ENCODE measurements at regions not wholly inside any gene's neighbourhood (a gene's known extent, or its start where the extent isn't known, plus 50 kb on each side); places are given as distances from the start of the nearest gene placed in this dataset.
A peak's percentile ranks its signal among the peaks of the same experiment; 100 is the strongest.

GRCh38 chr2:236856848-236857235 lies 228.8 kb upstream of the COPS8 start:
- H2BK15ac ChIP-seq (replicated peaks; ENCODE audit: low read depth), result no peak overlapping the region
- no peak overlapping the region for H4K5ac ChIP-seq (ENCODE audit: low read length)
- H2BK5ac ChIP-seq (ENCODE audit: low read length), result no peak overlapping the region
- H3K4me1 ChIP-seq (ENCODE audit: control insufficient read depth, low read depth, low read length), result peaks cover 18% of the 10 kb centered on the region
- peak overlapping the region; percentile 36 for H3K18ac ChIP-seq (ENCODE audit: low read length)
- no peaks in the 10 kb centered on the region for H3K79me2 ChIP-seq (ENCODE audit: control insufficient read depth, insufficient read depth, low read length)
- peak overlapping the region; percentile 77 for H3K56ac ChIP-seq (ENCODE audit: low read length)
- no peaks in the 10 kb centered on the region for H3K36me3 ChIP-seq (ENCODE audit: control insufficient read depth, insufficient read depth, low read length)
- no peaks in the 10 kb centered on the region for H3K79me1 ChIP-seq (ENCODE audit: low read length)
- H2BK120ac ChIP-seq (ENCODE audit: low read depth, low read length), result peak overlapping the region; percentile 29
- no peak overlapping the region for H2AK5ac ChIP-seq (ENCODE audit: low read length)
- no peak overlapping the region for H3K4me2 ChIP-seq (ENCODE audit: low read length)
- no peak overlapping the region for H3K4ac ChIP-seq (ENCODE audit: low read depth, low read length)
- H4K8ac ChIP-seq (ENCODE audit: low read depth, low read length), result no peak overlapping the region
- whole genome bisulfite sequencing (ENCODE audit: extremely low coverage, insufficient coverage, low lambda C conversion rate), result no CpG with 5 or more reads among the region's 3 CpGs
- DNase-seq, result no peak
- no peak overlapping the region for H3K27ac ChIP-seq (ENCODE audit: low read depth, low read length)
- no peak overlapping the region for H3K23ac ChIP-seq (ENCODE audit: low read length)
- no peaks in the 10 kb centered on the region for H3K27me3 ChIP-seq (ENCODE audit: insufficient read depth, low read length, poor library complexity)
- H3K9ac ChIP-seq (ENCODE audit: low read length), result peak overlapping the region; percentile 25
- no peak overlapping the region for H3K4me3 ChIP-seq (ENCODE audit: low read length)

- H3K9ac ChIP-seq (ENCODE audit: low read length), result peak overlapping the region; percentile 14
- H3K4ac ChIP-seq (ENCODE audit: low read depth, low read length), result peak overlapping the region; percentile 46
- peaks cover 19% of the 10 kb centered on the region for H3K4me1 ChIP-seq (ENCODE audit: control insufficient read depth, low read depth, low read length)
- H3K23ac ChIP-seq (ENCODE audit: low read length), result no peak overlapping the region
- no peak overlapping the region for H3K4me2 ChIP-seq (ENCODE audit: low read length)
- peak; percentile 79 for DNase-seq
- peak overlapping the region; percentile 36 for H3K27ac ChIP-seq (ENCODE audit: low read depth, low read length)
- peak overlapping the region; percentile 75 for H3K56ac ChIP-seq (ENCODE audit: low read length)
- H3K79me1 ChIP-seq (ENCODE audit: low read length), result no peaks in the 10 kb centered on the region
- no CpG with 5 or more reads among the region's 10 CpGs for WGBS (ENCODE audit: extremely low coverage, insufficient coverage, low lambda C conversion rate)
- H3K36me3 ChIP-seq (ENCODE audit: control insufficient read depth, insufficient read depth, low read length), result no peaks in the 10 kb centered on the region
- no peak overlapping the region for H4K8ac ChIP-seq (ENCODE audit: low read depth, low read length)
- H2BK120ac ChIP-seq (ENCODE audit: low read depth, low read length), result peak overlapping the region; percentile 29
- no peaks in the 10 kb centered on the region for H3K27me3 ChIP-seq (ENCODE audit: insufficient read depth, low read length, poor library complexity)
- no peak overlapping the region for H3K4me3 ChIP-seq (ENCODE audit: low read length)
- H2BK5ac ChIP-seq (ENCODE audit: low read length), result peak overlapping the region; percentile 20
- peak overlapping the region; percentile 17 for H3K18ac ChIP-seq (ENCODE audit: low read length)
- H4K5ac ChIP-seq (ENCODE audit: low read length), result no peak overlapping the region
- H2AK5ac ChIP-seq (ENCODE audit: low read length), result no peak overlapping the region
- H2BK15ac ChIP-seq (replicated peaks; ENCODE audit: low read depth), result no peak overlapping the region
- no peaks in the 10 kb centered on the region for H3K79me2 ChIP-seq (ENCODE audit: control insufficient read depth, insufficient read depth, low read length)
Measured at GRCh38 chr2:236857246-236857645, 228.4 kb upstream of the COPS8 start.

GRCh38 chr2:236857781-236858180 lies 227.9 kb upstream of the COPS8 start:
- no peak for DNase-seq
- Histone ChIP-seq H3K56ac (ENCODE audit: low read length) (peak overlapping the region; percentile 75), H2BK15ac (replicated peaks; ENCODE audit: low read depth) (no peak overlapping the region), H2BK120ac (ENCODE audit: low read depth, low read length) (no peak overlapping the region), H3K36me3 (ENCODE audit: control insufficient read depth, insufficient read depth, low read length) (no peaks in the 10 kb centered on the region), H3K27me3 (ENCODE audit: insufficient read depth, low read length, poor library complexity) (no peaks in the 10 kb centered on the region), H2AK5ac (ENCODE audit: low read length) (no peak overlapping the region), H2BK5ac (ENCODE audit: low read length) (peak overlapping the region; percentile 20), H3K4me3 (ENCODE audit: low read length) (no peak overlapping the region), H3K27ac (ENCODE audit: low read depth, low read length) (no peak overlapping the region), H3K23ac (ENCODE audit: low read length) (no peak overlapping the region), H3K79me2 (ENCODE audit: control insufficient read depth, insufficient read depth, low read length) (no peaks in the 10 kb centered on the region), H3K4me2 (ENCODE audit: low read length) (no peak overlapping the region), H4K5ac (ENCODE audit: low read length) (no peak overlapping the region), H3K9ac (ENCODE audit: low read length) (no peak overlapping the region), H3K4me1 (ENCODE audit: control insufficient read depth, low read depth, low read length) (peaks cover 19% of the 10 kb centered on the region), H3K79me1 (ENCODE audit: low read length) (no peaks in the 10 kb centered on the region), H4K8ac (ENCODE audit: low read depth, low read length) (no peak overlapping the region), H3K18ac (ENCODE audit: low read length) (peak overlapping the region; percentile 17), H3K4ac (ENCODE audit: low read depth, low read length) (peak overlapping the region; percentile 46)
- WGBS (ENCODE audit: extremely low coverage, insufficient coverage, low lambda C conversion rate), result no CpG with 5 or more reads among the region's 7 CpGs

- H3K79me2 ChIP-seq (ENCODE audit: control insufficient read depth, insufficient read depth, low read length), result no peaks in the 10 kb centered on the region
- no CpG with 5 or more reads among the region's 5 CpGs for WGBS (ENCODE audit: extremely low coverage, insufficient coverage, low lambda C conversion rate)
- H3K27ac ChIP-seq (ENCODE audit: low read depth, low read length), result no peak overlapping the region
- no peak overlapping the region for H3K4ac ChIP-seq (ENCODE audit: low read depth, low read length)
- H3K9ac ChIP-seq (ENCODE audit: low read length), result no peak overlapping the region
- H3K4me2 ChIP-seq (ENCODE audit: low read length), result no peak overlapping the region
- H3K79me1 ChIP-seq (ENCODE audit: low read length), result no peaks in the 10 kb centered on the region
- no peaks in the 10 kb centered on the region for H3K36me3 ChIP-seq (ENCODE audit: control insufficient read depth, insufficient read depth, low read length)
- H2AK5ac ChIP-seq (ENCODE audit: low read length), result peak overlapping the region; percentile 22
- no peak for DNase-seq
- no peak overlapping the region for H4K8ac ChIP-seq (ENCODE audit: low read depth, low read length)
- peaks cover 18% of the 10 kb centered on the region for H3K4me1 ChIP-seq (ENCODE audit: control insufficient read depth, low read depth, low read length)
- H2BK5ac ChIP-seq (ENCODE audit: low read length), result no peak overlapping the region
- H3K18ac ChIP-seq (ENCODE audit: low read length), result no peak overlapping the region
- H2BK15ac ChIP-seq (replicated peaks; ENCODE audit: low read depth), result no peak overlapping the region
- no peak overlapping the region for H3K23ac ChIP-seq (ENCODE audit: low read length)
- no peak overlapping the region for H4K5ac ChIP-seq (ENCODE audit: low read length)
- no peak overlapping the region for H3K4me3 ChIP-seq (ENCODE audit: low read length)
- no peaks in the 10 kb centered on the region for H3K27me3 ChIP-seq (ENCODE audit: insufficient read depth, low read length, poor library complexity)
- H3K56ac ChIP-seq (ENCODE audit: low read length), result no peak overlapping the region
- H2BK120ac ChIP-seq (ENCODE audit: low read depth, low read length), result no peak overlapping the region
Measured at GRCh38 chr2:236858661-236859060, 227.0 kb upstream of the COPS8 start.

- no peaks in the 10 kb centered on the region for H3K27me3 ChIP-seq (ENCODE audit: insufficient read depth, low read length, poor library complexity)
- H3K23ac ChIP-seq (ENCODE audit: low read length), result no peak overlapping the region
- no peak overlapping the region for H4K5ac ChIP-seq (ENCODE audit: low read length)
- no peak overlapping the region for H4K8ac ChIP-seq (ENCODE audit: low read depth, low read length)
- no CpG with 5 or more reads among the region's 7 CpGs for WGBS (ENCODE audit: extremely low coverage, insufficient coverage, low lambda C conversion rate)
- H3K4me2 ChIP-seq (ENCODE audit: low read length), result no peak overlapping the region
- H2BK15ac ChIP-seq (replicated peaks; ENCODE audit: low read depth), result no peak overlapping the region
- H3K79me2 ChIP-seq (ENCODE audit: control insufficient read depth, insufficient read depth, low read length), result no peaks in the 10 kb centered on the region
- H3K18ac ChIP-seq (ENCODE audit: low read length), result no peak overlapping the region
- H2BK5ac ChIP-seq (ENCODE audit: low read length), result no peak overlapping the region
- H3K27ac ChIP-seq (ENCODE audit: low read depth, low read length), result peak overlapping the region; percentile 7
- no peak overlapping the region for H2AK5ac ChIP-seq (ENCODE audit: low read length)
- H3K4me3 ChIP-seq (ENCODE audit: low read length), result no peak overlapping the region
- peak overlapping the region; percentile 62 for H3K56ac ChIP-seq (ENCODE audit: low read length)
- peak; percentile 77 for DNase-seq
- H3K36me3 ChIP-seq (ENCODE audit: control insufficient read depth, insufficient read depth, low read length), result no peaks in the 10 kb centered on the region
- H3K9ac ChIP-seq (ENCODE audit: low read length), result no peak overlapping the region
- no peak overlapping the region for H3K4ac ChIP-seq (ENCODE audit: low read depth, low read length)
- H3K4me1 ChIP-seq (ENCODE audit: control insufficient read depth, low read depth, low read length), result peaks cover 18% of the 10 kb centered on the region
- no peaks in the 10 kb centered on the region for H3K79me1 ChIP-seq (ENCODE audit: low read length)
- no peak overlapping the region for H2BK120ac ChIP-seq (ENCODE audit: low read depth, low read length)
Measured at GRCh38 chr2:236859908-236860307, 225.8 kb upstream of the COPS8 start.

GRCh38 chr2:236861196-236861875 lies 224.4 kb upstream of the COPS8 start:
- Histone ChIP-seq H3K79me1 (ENCODE audit: low read length) (no peaks in the 10 kb centered on the region), H3K23ac (ENCODE audit: low read length) (no peak overlapping the region), H3K18ac (ENCODE audit: low read length) (no peak overlapping the region), H3K4me1 (ENCODE audit: control insufficient read depth, low read depth, low read length) (peaks cover 17% of the 10 kb centered on the region), H3K4me2 (ENCODE audit: low read length) (no peak overlapping the region), H2AK5ac (ENCODE audit: low read length) (no peak overlapping the region), H3K56ac (ENCODE audit: low read length) (no peak overlapping the region), H2BK5ac (ENCODE audit: low read length) (no peak overlapping the region), H4K8ac (ENCODE audit: low read depth, low read length) (no peak overlapping the region), H3K4me3 (ENCODE audit: low read length) (no peak overlapping the region), H3K27ac (ENCODE audit: low read depth, low read length) (no peak overlapping the region), H2BK15ac (replicated peaks; ENCODE audit: low read depth) (no peak overlapping the region), H3K9ac (ENCODE audit: low read length) (no peak overlapping the region), H3K79me2 (ENCODE audit: control insufficient read depth, insufficient read depth, low read length) (no peaks in the 10 kb centered on the region), H2BK120ac (ENCODE audit: low read depth, low read length) (peak overlapping the region; percentile 4), H3K4ac (ENCODE audit: low read depth, low read length) (no peak overlapping the region), H4K5ac (ENCODE audit: low read length) (no peak overlapping the region), H3K36me3 (ENCODE audit: control insufficient read depth, insufficient read depth, low read length) (no peaks in the 10 kb centered on the region), H3K27me3 (ENCODE audit: insufficient read depth, low read length, poor library complexity) (no peaks in the 10 kb centered on the region)
- no CpG with 5 or more reads among the region's 8 CpGs for WGBS (ENCODE audit: extremely low coverage, insufficient coverage, low lambda C conversion rate)
- no peak for DNase-seq

Data from mesendoderm (in vitro differentiated cells).